22Rv1 (cell line): ENCODE measurements at regions not wholly inside any gene's neighbourhood (a gene's known extent, or its start where the extent isn't known, plus 50 kb on each side); places are given as distances from the start of the nearest gene placed in this dataset.

Experiments
- ZFX ChIP-seq: fragments of 450-650 bp; IDR thresholded peaks from 2 replicates; pipeline ENCODE4 v1.6.1; 2017; ENCODE audit warnings: antibody characterized with exemption, borderline replicate concordance
- TF ChIP-seq, protein P1 (sequence below): fragments of 450-650 bp; IDR thresholded peaks from 2 replicates; pipeline ENCODE4 v1.5.1; 2017; ENCODE audit warnings: mild to moderate bottlenecking

DNA sequence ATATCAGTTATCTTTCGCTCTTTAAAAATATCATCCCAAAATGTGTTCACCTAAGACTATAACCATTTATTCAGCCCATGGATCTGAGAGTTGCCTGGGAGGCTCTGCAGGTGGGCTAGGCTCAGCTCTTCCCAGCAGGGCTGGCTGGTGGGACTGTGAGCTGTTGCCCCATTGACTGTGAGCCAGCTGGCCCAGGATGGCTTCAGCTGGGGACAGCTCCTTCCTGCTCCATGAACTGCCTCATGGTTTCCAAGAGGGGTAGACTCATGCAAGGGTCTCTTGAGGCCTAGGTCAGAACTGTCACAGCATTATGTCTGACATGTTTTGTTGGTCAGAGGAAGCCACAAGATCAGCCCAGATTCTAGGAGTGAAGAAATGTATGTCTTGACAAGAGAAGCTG, 114.1 kb upstream of the E2F7 start:
- TF ChIP-seq, protein P1, sequence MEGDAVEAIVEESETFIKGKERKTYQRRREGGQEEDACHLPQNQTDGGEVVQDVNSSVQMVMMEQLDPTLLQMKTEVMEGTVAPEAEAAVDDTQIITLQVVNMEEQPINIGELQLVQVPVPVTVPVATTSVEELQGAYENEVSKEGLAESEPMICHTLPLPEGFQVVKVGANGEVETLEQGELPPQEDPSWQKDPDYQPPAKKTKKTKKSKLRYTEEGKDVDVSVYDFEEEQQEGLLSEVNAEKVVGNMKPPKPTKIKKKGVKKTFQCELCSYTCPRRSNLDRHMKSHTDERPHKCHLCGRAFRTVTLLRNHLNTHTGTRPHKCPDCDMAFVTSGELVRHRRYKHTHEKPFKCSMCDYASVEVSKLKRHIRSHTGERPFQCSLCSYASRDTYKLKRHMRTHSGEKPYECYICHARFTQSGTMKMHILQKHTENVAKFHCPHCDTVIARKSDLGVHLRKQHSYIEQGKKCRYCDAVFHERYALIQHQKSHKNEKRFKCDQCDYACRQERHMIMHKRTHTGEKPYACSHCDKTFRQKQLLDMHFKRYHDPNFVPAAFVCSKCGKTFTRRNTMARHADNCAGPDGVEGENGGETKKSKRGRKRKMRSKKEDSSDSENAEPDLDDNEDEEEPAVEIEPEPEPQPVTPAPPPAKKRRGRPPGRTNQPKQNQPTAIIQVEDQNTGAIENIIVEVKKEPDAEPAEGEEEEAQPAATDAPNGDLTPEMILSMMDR = no peak
- no peak for TF ChIP-seq ZFX
